OCI-LY1 (cell line): ENCODE measurements at regions not wholly inside any gene's neighbourhood (a gene's known extent, or its start where the extent isn't known, plus 50 kb on each side); places are given as distances from the start of the nearest gene placed in this dataset.
"Not testable (repeated sequence)": the region's sequence is repeated elsewhere in the genome, so short reads cannot be mapped to it uniquely, and the experiment has no call there.

Source experiments
- EZH2 ChIP-seq: fragments of 200-600 bp; sonication (generic), shearing (Covaris generic); IDR thresholded peaks from 2 replicates; pipeline ENCODE4 v1.8.0; 2017; ENCODE audit warnings: borderline replicate concordance, mixed run types, mild to moderate bottlenecking, antibody characterized with exemption, low read length, moderate library complexity, mixed read lengths
- TF ChIP-seq, protein P1 (sequence below): fragments of 200-600 bp; sonication (generic), shearing (Covaris generic); IDR thresholded peaks from 2 replicates; pipeline ENCODE4 v1.5.1; 2017; ENCODE audit warnings: mild to moderate bottlenecking, antibody characterized with exemption, low read length, moderate library complexity, mixed read lengths

- TF ChIP-seq, protein P1, sequence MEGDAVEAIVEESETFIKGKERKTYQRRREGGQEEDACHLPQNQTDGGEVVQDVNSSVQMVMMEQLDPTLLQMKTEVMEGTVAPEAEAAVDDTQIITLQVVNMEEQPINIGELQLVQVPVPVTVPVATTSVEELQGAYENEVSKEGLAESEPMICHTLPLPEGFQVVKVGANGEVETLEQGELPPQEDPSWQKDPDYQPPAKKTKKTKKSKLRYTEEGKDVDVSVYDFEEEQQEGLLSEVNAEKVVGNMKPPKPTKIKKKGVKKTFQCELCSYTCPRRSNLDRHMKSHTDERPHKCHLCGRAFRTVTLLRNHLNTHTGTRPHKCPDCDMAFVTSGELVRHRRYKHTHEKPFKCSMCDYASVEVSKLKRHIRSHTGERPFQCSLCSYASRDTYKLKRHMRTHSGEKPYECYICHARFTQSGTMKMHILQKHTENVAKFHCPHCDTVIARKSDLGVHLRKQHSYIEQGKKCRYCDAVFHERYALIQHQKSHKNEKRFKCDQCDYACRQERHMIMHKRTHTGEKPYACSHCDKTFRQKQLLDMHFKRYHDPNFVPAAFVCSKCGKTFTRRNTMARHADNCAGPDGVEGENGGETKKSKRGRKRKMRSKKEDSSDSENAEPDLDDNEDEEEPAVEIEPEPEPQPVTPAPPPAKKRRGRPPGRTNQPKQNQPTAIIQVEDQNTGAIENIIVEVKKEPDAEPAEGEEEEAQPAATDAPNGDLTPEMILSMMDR, result not testable (repeated sequence)
- TF ChIP-seq EZH2, result not testable (repeated sequence)
Observed at GRCh38 chr1:239106689-239107088, 279.7 kb upstream of the CHRM3 start.
